HCT116 (cell line): ENCODE measurements at regions not wholly inside any gene's neighbourhood (a gene's known extent, or its start where the extent isn't known, plus 50 kb on each side); places are given as distances from the start of the nearest gene placed in this dataset.

ENCODE experiments used
- ATAC-seq: fragments of 200-7000 bp; cut with Tn5 transposase; 2 replicates; pipeline ENCODE4 v1.9.1; 2020; ENCODE audit warnings: mild to moderate bottlenecking, moderate library complexity
- BruUV-seq: library from RNA; stranded (reverse); fragments of 400-500 nt; replicated peaks from 2 replicates; lab custom pipeline; 2021; lab: Mats Ljungman, UMichigan
- CTCF ChIA-PET: fragments of 300-600 bp; sonication (Branson Sonifier 250); formaldehyde crosslinking; loops from one replicate; lab custom pipeline; 2021; ENCODE audit warnings: antibody characterized with exemption; lab: Charles Lee
- POLR2A ChIA-PET: fragments of 300-600, 350-600 bp; sonication (Branson Sonifier 250); formaldehyde crosslinking; loops from one replicate; lab custom pipeline; 2021; ENCODE audit warnings: antibody characterized with exemption; lab: Charles Lee
- RAD21 ChIA-PET, 2 experiments: fragments of 300-600 bp; sonication (Branson Sonifier 250); formaldehyde crosslinking; loops; one replicate each; lab custom pipeline; 2023; ENCODE audit warnings: low total read pairs in 2 of 2; ENCODE audit not compliant: uncharacterized antibody in 2 of 2, unreplicated experiment in 2 of 2, low non-redundant PET in 1 of 2; lab: Charles Lee
- DNase-seq: peaks from one replicate; pipeline ENCODE4 v3.0.0-alpha.2; 2010; ENCODE audit warnings: low read depth, low spot score
- H2AFZ ChIP-seq: fragments of 200-600 bp; shearing (Covaris generic), sonication (generic); 2 replicates; pipeline ENCODE4 v1.6.1; 2017; ENCODE audit warnings: low read depth, mixed run types, mixed read lengths, antibody characterized with exemption, low read length; ENCODE audit not compliant: poor library complexity, severe bottlenecking
- H3K27ac ChIP-seq: 2 replicates; pipeline ENCODE4 v1.5.1; 2012; ENCODE audit warnings: low read depth, low read length
- H3K27me3 ChIP-seq: fragments of 200-600 bp; sonication (generic); 2 replicates; pipeline ENCODE4 v1.6.1; 2016; ENCODE audit warnings: mixed run types, low read length, mixed read lengths; ENCODE audit not compliant: insufficient read depth
- H3K36me3 ChIP-seq, 2 experiments: fragments of 200-500 bp in 1 of 2; fragments of 200-600 bp in 1 of 2; sonication (Bioruptor generic) in 1 of 2; sonication (generic) in 1 of 2; 2 replicates each; pipeline versions ENCODE4 v1.5.1 to v1.6.1; 2014 to 2016; ENCODE audit warnings: low read length in 2 of 2, inconsistent platforms in 1 of 2, mixed read lengths in 1 of 2, mixed run types in 1 of 2; ENCODE audit not compliant: insufficient read depth in 2 of 2, control insufficient read depth in 1 of 2
- H3K4me1 ChIP-seq, 2 experiments: fragments of 200-600 bp in 1 of 2; sonication (generic) in 1 of 2; 2 replicates each; pipeline versions ENCODE4 v1.5.1 to v1.6.1; 2012 to 2017; ENCODE audit warnings: low read length in 2 of 2, inconsistent platforms in 1 of 2, mild to moderate bottlenecking in 1 of 2, mixed read lengths in 1 of 2, mixed run types in 1 of 2, moderate library complexity in 1 of 2; ENCODE audit not compliant: insufficient read depth in 2 of 2, control insufficient read depth in 1 of 2
- H3K4me2 ChIP-seq: fragments of 200-600 bp; sonication (generic); 2 replicates; pipeline ENCODE4 v1.6.1; 2017; ENCODE audit warnings: mixed run types, low read length, mixed read lengths
- H3K4me3 ChIP-seq, 2 experiments: fragments of 200-600 bp in 1 of 2; sonication (generic) in 1 of 2; replicated peaks in 1 of 2; 2 replicates each; pipeline ENCODE4 v1.5.1; 2011 to 2016; ENCODE audit warnings: low read length in 2 of 2, control low read depth in 1 of 2, low read depth in 1 of 2, mild to moderate bottlenecking in 1 of 2, mixed read lengths in 1 of 2, mixed run types in 1 of 2
- H3K79me2 ChIP-seq: fragments of 200-600 bp; sonication (generic); 2 replicates; pipeline ENCODE4 v1.6.1; 2017; ENCODE audit warnings: mild to moderate bottlenecking, mixed run types, low read length, moderate library complexity, mixed read lengths; ENCODE audit not compliant: insufficient read depth
- H3K9ac ChIP-seq: fragments of 200-600 bp; sonication (generic); 2 replicates; pipeline ENCODE4 v1.6.1; 2016; ENCODE audit warnings: low read length, mixed read lengths
- H3K9me2 ChIP-seq: fragments of 200-600 bp; sonication (generic), shearing (Covaris generic); 2 replicates; pipeline ENCODE4 v1.6.1; 2017; ENCODE audit warnings: mixed run types, mild to moderate bottlenecking, moderate library complexity; ENCODE audit not compliant: insufficient read depth
- H3K9me3 ChIP-seq, 2 experiments: fragments of 200-500 bp in 1 of 2; fragments of 200-600 bp in 1 of 2; sonication (Bioruptor generic) in 1 of 2; sonication (generic) in 1 of 2; 2 replicates each; pipeline ENCODE4 v1.6.1; 2014 to 2017; ENCODE audit warnings: low read length in 2 of 2, mixed read lengths in 2 of 2, inconsistent platforms in 1 of 2, low read depth in 1 of 2, mild to moderate bottlenecking in 1 of 2, mixed run types in 1 of 2, moderate library complexity in 1 of 2; ENCODE audit not compliant: control insufficient read depth in 1 of 2, insufficient read depth in 1 of 2
- H4K20me1 ChIP-seq: fragments of 200-600 bp; sonication (generic), shearing (Covaris generic); 2 replicates; pipeline ENCODE4 v1.6.1; 2017; ENCODE audit warnings: mixed run types, mild to moderate bottlenecking, moderate library complexity; ENCODE audit not compliant: insufficient read depth
- CEBPB ChIP-seq: IDR thresholded peaks from 2 replicates; pipeline ENCODE4 v1.6.1; 2012; ENCODE audit warnings: low read depth
- CTCF ChIP-seq, 3 experiments: fragments of 200-600 bp in 1 of 3; sonication (generic) in 1 of 3; IDR thresholded peaks in 2 of 3; conservative IDR thresholded peaks in 1 of 3; 2 replicates each; pipeline ENCODE4 v1.5.1; 2012 to 2017; ENCODE audit warnings: low read depth in 2 of 3, low read length in 2 of 3, antibody characterized with exemption in 1 of 3, borderline replicate concordance in 1 of 3, control low read depth in 1 of 3, mild to moderate bottlenecking in 1 of 3, mixed read lengths in 1 of 3, mixed run types in 1 of 3, moderate library complexity in 1 of 3; ENCODE audit not compliant: insufficient read depth in 1 of 3
- EGR1 ChIP-seq: IDR thresholded peaks from 2 replicates; pipeline ENCODE4 v1.6.1; 2012; ENCODE audit warnings: low read depth
- EZH2 ChIP-seq: fragments of 200-600 bp; sonication (generic); IDR thresholded peaks from 2 replicates; pipeline ENCODE4 v1.6.1; 2017; ENCODE audit warnings: antibody characterized with exemption, mixed run types
- EZH2phosphoT487 ChIP-seq: fragments of 200-600 bp; IDR thresholded peaks from 2 replicates; pipeline ENCODE4 v1.6.1; 2018; ENCODE audit warnings: antibody characterized with exemption, borderline replicate concordance
- FOSL1 ChIP-seq: IDR thresholded peaks from 2 replicates; pipeline ENCODE4 v1.6.1; 2012; ENCODE audit warnings: low read depth
- JUND ChIP-seq: IDR thresholded peaks from 2 replicates; pipeline ENCODE4 v1.6.1; 2012
- SIN3A ChIP-seq: IDR thresholded peaks from 2 replicates; pipeline ENCODE4 v1.6.1; 2012; ENCODE audit warnings: low read depth
- SRF ChIP-seq: IDR thresholded peaks from 2 replicates; pipeline ENCODE4 v1.6.1; 2012; ENCODE audit warnings: low read depth
- TCF7L2 ChIP-seq: IDR thresholded peaks from 2 replicates; pipeline ENCODE4 v1.7.0; 2011; ENCODE audit warnings: borderline replicate concordance, inconsistent platforms; ENCODE audit not compliant: insufficient read depth, insufficient read length; ENCODE audit errors: extremely low read depth
- ZNF274 ChIP-seq: fragments of 200-500 bp; sonication (Bioruptor generic); IDR thresholded peaks from 2 replicates; pipeline ENCODE4 v1.6.1; 2014; ENCODE audit warnings: mild to moderate bottlenecking, low read depth, low read length, inconsistent platforms
- intact Hi-C: fragments of 100-400 bp; cut with micrococcal nuclease; formaldehyde crosslinking; loops from 2 replicates; pipeline ENCODE4 v1.10.0; 2022
- TF ChIP-seq, protein P1 (sequence below): IDR thresholded peaks from 2 replicates; pipeline ENCODE4 v1.6.1; 2011; ENCODE audit warnings: mild to moderate bottlenecking, low read length, moderate library complexity; ENCODE audit not compliant: insufficient replicate concordance; ENCODE audit errors: extremely low read depth
- TF ChIP-seq, protein P2 (sequence below): IDR thresholded peaks from 2 replicates; pipeline ENCODE4 v1.6.1; 2012

- TF ChIP-seq, protein P1, sequence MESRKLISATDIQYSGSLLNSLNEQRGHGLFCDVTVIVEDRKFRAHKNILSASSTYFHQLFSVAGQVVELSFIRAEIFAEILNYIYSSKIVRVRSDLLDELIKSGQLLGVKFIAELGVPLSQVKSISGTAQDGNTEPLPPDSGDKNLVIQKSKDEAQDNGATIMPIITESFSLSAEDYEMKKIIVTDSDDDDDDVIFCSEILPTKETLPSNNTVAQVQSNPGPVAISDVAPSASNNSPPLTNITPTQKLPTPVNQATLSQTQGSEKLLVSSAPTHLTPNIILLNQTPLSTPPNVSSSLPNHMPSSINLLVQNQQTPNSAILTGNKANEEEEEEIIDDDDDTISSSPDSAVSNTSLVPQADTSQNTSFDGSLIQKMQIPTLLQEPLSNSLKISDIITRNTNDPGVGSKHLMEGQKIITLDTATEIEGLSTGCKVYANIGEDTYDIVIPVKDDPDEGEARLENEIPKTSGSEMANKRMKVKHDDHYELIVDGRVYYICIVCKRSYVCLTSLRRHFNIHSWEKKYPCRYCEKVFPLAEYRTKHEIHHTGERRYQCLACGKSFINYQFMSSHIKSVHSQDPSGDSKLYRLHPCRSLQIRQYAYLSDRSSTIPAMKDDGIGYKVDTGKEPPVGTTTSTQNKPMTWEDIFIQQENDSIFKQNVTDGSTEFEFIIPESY, result no peak
- TF ChIP-seq JUND, result no peak
- TF ChIP-seq TCF7L2, result no peak
- TF ChIP-seq SIN3A, result no peak
- TF ChIP-seq SRF, result no peak
Observed at GRCh38 chr6:3635482-3635881, 116.0 kb downstream of the PXDC1 start (continued).

DNA sequence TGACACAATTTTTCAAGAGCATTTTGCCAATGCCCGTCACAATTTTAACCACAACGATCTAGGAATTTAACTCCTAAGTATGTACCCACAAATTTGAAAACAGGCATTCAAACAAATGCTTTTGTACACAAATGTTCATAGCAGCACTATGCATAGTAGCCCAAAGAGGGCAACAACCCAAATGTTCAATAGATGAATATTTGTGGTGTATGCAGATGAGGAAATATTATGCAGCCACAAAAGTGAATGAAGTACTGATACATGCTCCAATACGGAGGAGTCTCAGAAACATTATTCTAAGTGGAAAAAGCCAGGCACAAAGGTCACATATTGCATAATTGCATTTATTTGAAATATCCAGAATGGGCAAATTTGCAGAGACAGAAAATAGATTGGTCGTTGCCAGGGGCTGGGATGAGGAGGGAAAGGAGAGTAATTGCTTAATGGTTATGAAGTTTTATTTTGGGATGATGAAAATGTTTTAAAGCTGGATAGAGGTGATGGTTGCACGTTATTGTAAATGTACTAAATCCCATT lies 117.2 kb downstream of the PXDC1 start:
- no TSS peak for BruUV-seq
- POLR2A ChIA-PET, result no interaction called here
- intact Hi-C loops, result no loop called here

More for the DNA sequence above, 117.2 kb downstream of the PXDC1 start:
- ChIA-PET RAD21 (no interaction called here), CTCF (no interaction called here)
- TF ChIP-seq EZH2, result no peak
- TF ChIP-seq, protein P2, sequence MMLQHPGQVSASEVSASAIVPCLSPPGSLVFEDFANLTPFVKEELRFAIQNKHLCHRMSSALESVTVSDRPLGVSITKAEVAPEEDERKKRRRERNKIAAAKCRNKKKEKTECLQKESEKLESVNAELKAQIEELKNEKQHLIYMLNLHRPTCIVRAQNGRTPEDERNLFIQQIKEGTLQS, result no peak
- TF ChIP-seq EGR1, result no peak
- no peak for TF ChIP-seq EZH2phosphoT487
- TF ChIP-seq FOSL1, result no peak
- TF ChIP-seq JUND, result no peak
- no peak for TF ChIP-seq CEBPB
- TF ChIP-seq TCF7L2, result no peak
- TF ChIP-seq CTCF (IDR thresholded peaks at IDR 0.05 in 2 of 3, conservative IDR thresholded peaks at IDR 0.05 in 1 of 3; ENCODE audit: borderline replicate concordance in 1 of 3, insufficient read depth in 1 of 3, low read depth in 2 of 3, low read length in 2 of 3), result no peak
- TF ChIP-seq ZNF274, result no peak
- no peaks in the 10 kb centered on the region for H3K9me3 ChIP-seq
- DNase-seq (no peak), ATAC-seq (no peak)
- no peaks in the 10 kb centered on the region for H4K20me1 ChIP-seq
- H2AFZ ChIP-seq, result no peak overlapping the region
- H3K4me3 ChIP-seq, result no peak overlapping the region
- H3K4me2 ChIP-seq, result no peak overlapping the region
- H3K27ac ChIP-seq, result no peak overlapping the region
- H3K36me3 ChIP-seq, result no peaks in the 10 kb centered on the region
- no peaks in the 10 kb centered on the region for H3K9me2 ChIP-seq
- H3K9ac ChIP-seq, result no peak overlapping the region
- H3K4me1 ChIP-seq, result no peaks in the 10 kb centered on the region
- no peaks in the 10 kb centered on the region for H3K27me3 ChIP-seq
- H3K79me2 ChIP-seq, result no peaks in the 10 kb centered on the region
